GM12872 (cell line): ENCODE measurements at regions not wholly inside any gene's neighbourhood (a gene's known extent, or its start where the extent isn't known, plus 50 kb on each side); places are given as distances from the start of the nearest gene placed in this dataset.

Experiments
- TF ChIP-seq, protein P1 (sequence below): IDR thresholded peaks from 3 replicates; pipeline ENCODE4 v1.5.1; 2011; ENCODE audit warnings: low read depth, mild to moderate bottlenecking, low read length, moderate library complexity; ENCODE audit not compliant: insufficient read depth

- TF ChIP-seq, protein P1, sequence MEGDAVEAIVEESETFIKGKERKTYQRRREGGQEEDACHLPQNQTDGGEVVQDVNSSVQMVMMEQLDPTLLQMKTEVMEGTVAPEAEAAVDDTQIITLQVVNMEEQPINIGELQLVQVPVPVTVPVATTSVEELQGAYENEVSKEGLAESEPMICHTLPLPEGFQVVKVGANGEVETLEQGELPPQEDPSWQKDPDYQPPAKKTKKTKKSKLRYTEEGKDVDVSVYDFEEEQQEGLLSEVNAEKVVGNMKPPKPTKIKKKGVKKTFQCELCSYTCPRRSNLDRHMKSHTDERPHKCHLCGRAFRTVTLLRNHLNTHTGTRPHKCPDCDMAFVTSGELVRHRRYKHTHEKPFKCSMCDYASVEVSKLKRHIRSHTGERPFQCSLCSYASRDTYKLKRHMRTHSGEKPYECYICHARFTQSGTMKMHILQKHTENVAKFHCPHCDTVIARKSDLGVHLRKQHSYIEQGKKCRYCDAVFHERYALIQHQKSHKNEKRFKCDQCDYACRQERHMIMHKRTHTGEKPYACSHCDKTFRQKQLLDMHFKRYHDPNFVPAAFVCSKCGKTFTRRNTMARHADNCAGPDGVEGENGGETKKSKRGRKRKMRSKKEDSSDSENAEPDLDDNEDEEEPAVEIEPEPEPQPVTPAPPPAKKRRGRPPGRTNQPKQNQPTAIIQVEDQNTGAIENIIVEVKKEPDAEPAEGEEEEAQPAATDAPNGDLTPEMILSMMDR: no peak
Measured at GRCh38 chr21:38984568-38984967, 178.8 kb downstream of the ETS2 start.

DNA sequence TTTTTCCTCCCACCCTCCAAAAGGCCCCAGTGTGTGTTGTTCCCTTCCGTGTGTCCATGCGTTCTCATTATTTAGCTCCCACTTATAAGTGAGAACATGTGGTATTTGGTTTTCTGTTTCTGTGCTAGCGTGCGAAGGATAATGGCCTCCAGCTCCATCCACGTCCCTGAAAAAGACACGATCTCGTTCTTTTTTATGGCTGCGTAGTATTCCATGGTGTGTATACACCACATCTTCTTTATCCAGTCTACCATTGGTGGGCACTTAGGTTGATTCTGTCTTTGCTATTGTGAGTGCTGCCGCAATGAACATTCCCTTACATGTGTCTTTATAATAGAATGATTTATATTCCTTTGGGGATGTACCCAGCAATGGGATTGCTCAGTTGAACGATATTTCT lies 177.8 kb downstream of the ETS2 start:
- TF ChIP-seq, protein P1: no peak

DNA sequence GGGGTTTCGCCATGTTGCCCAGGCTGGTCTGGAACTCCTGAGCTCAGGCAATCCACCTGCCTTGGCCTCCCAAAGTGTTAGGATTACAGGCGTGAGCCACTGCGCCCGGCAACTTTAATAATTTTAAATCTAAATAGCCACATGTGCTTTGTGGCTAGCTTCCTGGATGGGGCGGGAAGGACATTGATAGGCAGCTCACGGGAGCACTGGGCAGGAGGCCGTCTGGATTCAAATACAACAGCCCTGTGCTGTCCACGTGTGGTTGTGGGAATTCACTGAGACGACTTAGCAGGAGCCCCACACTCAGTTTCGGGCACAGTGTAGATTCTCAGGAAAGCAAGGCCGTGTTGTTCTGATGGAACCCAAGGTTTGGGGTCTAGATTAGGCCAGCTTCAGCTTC lies 177.1 kb downstream of the ETS2 start:
- TF ChIP-seq, protein P1: no peak

DNA sequence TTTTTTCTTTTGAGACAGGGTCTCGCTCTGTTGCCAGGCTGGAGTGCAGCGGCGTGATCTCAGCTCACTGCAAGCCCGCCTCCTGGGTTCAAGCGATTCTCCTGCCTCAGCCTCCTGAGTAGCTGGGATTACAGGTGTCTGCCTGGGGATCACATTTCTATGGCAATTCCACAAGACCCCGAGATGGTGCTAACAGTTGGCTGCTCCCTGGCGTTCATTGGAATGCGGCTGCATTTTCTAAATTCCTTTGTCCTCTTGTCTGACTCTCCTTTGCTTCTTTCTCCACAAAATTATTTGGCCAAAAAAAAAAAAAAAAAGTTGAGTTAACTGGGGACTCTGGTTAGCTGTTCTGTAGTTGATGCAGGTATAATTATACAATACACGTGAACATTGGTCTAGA lies 176.4 kb downstream of the ETS2 start:
- TF ChIP-seq, protein P1: no peak

- TF ChIP-seq, protein P1: no peak
Measured at GRCh38 chr21:38980416-38981313, 174.9 kb downstream of the ETS2 start.

DNA sequence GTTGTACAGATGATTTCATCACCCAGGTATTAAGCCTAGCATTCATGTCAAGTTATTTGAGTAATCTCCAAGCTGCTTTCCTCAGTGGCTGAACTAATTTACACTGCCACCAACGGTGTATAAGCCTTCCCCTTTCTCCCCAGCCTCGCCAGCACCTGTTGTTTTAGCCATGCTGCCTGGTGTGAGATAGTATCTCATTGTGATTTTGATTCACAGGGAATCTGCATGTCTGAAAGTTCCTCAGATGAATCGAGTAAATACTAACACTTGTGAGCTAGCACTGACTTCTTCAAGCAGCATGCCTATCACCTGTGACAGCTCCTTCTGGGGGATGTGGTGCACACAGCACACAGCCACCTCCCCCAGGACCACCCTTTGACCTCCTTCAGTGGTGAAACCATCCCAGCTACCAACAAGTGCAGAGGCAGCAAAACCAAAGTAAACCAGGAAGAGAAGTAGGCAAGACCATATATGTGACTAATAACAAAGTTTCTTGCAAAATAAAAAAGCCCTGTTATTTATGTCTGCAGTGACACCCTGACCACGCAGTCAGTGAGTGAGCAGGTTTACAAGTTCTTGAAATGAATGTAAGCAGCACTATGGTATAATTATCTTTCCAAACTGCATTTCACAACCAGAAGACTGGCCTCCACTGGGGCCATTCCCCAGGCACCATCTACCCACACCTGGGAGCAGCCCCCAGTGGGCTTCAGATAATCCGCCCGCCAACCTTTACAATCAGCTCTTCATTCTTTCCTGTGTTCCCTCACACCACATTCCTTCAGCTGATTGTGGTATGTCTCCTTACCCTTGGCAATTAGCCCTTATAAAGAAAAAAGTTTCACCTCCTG lies 173.8 kb downstream of the ETS2 start:
- TF ChIP-seq, protein P1: no peak

- TF ChIP-seq, protein P1: no peak
Measured at GRCh38 chr21:38976900-38977299, 171.2 kb downstream of the ETS2 start.
